HL-60 (cell line): ENCODE measurements at regions not wholly inside any gene's neighbourhood (a gene's known extent, or its start where the extent isn't known, plus 50 kb on each side); places are given as distances from the start of the nearest gene placed in this dataset.

Source experiments
- POLR2AphosphoS5 ChIP-seq: IDR thresholded peaks from 2 replicates; pipeline ENCODE4 v1.6.1; 2012; ENCODE audit warnings: low read depth
- SPI1 ChIP-seq: IDR thresholded peaks from 2 replicates; pipeline ENCODE4 v1.6.1; 2012; ENCODE audit warnings: low read depth, mild to moderate bottlenecking, borderline replicate concordance
- TF ChIP-seq, protein P1 (sequence below): IDR thresholded peaks from 2 replicates; pipeline ENCODE4 v1.6.1; 2012; ENCODE audit warnings: low read depth; ENCODE audit not compliant: insufficient replicate concordance
- TF ChIP-seq, protein P2 (sequence below): IDR thresholded peaks from one replicate; pipeline ENCODE4 v1.5.1; 2011; ENCODE audit warnings: low read length, control low read depth, inconsistent platforms; ENCODE audit not compliant: insufficient read depth

DNA sequence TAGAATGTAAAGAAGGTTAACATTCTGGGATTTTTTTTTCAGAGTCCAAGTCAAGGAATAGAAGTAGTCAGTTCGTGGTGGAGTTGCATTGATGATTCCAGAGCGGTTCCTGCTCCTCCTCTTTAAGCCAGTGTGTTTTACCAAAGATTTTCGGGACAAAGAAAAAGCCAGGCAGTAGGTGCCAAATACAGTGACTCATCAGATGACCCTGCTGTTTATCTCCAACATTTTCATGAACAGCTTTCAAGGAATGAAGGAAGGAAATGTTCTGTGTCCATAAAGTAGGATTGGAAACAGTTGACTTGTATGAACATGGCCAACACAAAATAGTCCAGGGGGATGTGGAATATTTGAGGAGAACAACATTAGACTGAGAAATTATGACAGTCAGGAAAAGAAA, 142.4 kb upstream of the TMC3 start:
- TF ChIP-seq, protein P1, sequence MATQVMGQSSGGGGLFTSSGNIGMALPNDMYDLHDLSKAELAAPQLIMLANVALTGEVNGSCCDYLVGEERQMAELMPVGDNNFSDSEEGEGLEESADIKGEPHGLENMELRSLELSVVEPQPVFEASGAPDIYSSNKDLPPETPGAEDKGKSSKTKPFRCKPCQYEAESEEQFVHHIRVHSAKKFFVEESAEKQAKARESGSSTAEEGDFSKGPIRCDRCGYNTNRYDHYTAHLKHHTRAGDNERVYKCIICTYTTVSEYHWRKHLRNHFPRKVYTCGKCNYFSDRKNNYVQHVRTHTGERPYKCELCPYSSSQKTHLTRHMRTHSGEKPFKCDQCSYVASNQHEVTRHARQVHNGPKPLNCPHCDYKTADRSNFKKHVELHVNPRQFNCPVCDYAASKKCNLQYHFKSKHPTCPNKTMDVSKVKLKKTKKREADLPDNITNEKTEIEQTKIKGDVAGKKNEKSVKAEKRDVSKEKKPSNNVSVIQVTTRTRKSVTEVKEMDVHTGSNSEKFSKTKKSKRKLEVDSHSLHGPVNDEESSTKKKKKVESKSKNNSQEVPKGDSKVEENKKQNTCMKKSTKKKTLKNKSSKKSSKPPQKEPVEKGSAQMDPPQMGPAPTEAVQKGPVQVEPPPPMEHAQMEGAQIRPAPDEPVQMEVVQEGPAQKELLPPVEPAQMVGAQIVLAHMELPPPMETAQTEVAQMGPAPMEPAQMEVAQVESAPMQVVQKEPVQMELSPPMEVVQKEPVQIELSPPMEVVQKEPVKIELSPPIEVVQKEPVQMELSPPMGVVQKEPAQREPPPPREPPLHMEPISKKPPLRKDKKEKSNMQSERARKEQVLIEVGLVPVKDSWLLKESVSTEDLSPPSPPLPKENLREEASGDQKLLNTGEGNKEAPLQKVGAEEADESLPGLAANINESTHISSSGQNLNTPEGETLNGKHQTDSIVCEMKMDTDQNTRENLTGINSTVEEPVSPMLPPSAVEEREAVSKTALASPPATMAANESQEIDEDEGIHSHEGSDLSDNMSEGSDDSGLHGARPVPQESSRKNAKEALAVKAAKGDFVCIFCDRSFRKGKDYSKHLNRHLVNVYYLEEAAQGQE, result no peak
- TF ChIP-seq, protein P2, sequence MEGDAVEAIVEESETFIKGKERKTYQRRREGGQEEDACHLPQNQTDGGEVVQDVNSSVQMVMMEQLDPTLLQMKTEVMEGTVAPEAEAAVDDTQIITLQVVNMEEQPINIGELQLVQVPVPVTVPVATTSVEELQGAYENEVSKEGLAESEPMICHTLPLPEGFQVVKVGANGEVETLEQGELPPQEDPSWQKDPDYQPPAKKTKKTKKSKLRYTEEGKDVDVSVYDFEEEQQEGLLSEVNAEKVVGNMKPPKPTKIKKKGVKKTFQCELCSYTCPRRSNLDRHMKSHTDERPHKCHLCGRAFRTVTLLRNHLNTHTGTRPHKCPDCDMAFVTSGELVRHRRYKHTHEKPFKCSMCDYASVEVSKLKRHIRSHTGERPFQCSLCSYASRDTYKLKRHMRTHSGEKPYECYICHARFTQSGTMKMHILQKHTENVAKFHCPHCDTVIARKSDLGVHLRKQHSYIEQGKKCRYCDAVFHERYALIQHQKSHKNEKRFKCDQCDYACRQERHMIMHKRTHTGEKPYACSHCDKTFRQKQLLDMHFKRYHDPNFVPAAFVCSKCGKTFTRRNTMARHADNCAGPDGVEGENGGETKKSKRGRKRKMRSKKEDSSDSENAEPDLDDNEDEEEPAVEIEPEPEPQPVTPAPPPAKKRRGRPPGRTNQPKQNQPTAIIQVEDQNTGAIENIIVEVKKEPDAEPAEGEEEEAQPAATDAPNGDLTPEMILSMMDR, result no peak
- TF ChIP-seq POLR2AphosphoS5 (no peak), SPI1 (no peak)
